CD14-positive monocyte (primary cell): ENCODE measurements at regions not wholly inside any gene's neighbourhood (a gene's known extent, or its start where the extent isn't known, plus 50 kb on each side); places are given as distances from the start of the nearest gene placed in this dataset.

Experiments used
- DNase-seq, 3 donors: peaks; one replicate each; pipeline ENCODE4 v3.0.0-alpha.2; 2011 to 2022
- H2AFZ ChIP-seq: 2 replicates; pipeline ENCODE4 v1.6.0; 2012; ENCODE audit warnings: mild to moderate bottlenecking, low read depth, low read length, inconsistent platforms; ENCODE audit not compliant: insufficient read depth, poor library complexity, severe bottlenecking
- H3K27ac ChIP-seq, 2 donors: 1 replicate in 1 of 2; 2 replicates in 1 of 2; pipeline ENCODE4 v1.5.1; 2012 to 2013; ENCODE audit warnings: low read length in 2 of 2, control low read depth in 1 of 2, inconsistent platforms in 1 of 2, low read depth in 1 of 2, mild to moderate bottlenecking in 1 of 2
- H3K27me3 ChIP-seq, 2 donors: one replicate each; pipeline versions ENCODE4 v1.6.0 to v1.6.1; 2011 to 2013; ENCODE audit warnings: low read length in 2 of 2; ENCODE audit not compliant: control insufficient read depth in 2 of 2, insufficient read depth in 2 of 2
- H3K36me3 ChIP-seq, 2 donors: replicated peaks in 1 of 2; 1 replicate in 1 of 2; 2 replicates in 1 of 2; pipeline versions ENCODE4 v1.5.1 to v1.6.1; 2012 to 2013; ENCODE audit warnings: low read length in 2 of 2, control low read depth in 1 of 2, inconsistent platforms in 1 of 2, mild to moderate bottlenecking in 1 of 2; ENCODE audit not compliant: insufficient read depth in 2 of 2, control insufficient read depth in 1 of 2
- H3K4me1 ChIP-seq, 2 donors: 1 replicate in 1 of 2; 2 replicates in 1 of 2; pipeline versions ENCODE4 v1.5.1 to v1.6.1; 2012 to 2013; ENCODE audit warnings: low read length in 2 of 2, control low read depth in 1 of 2, inconsistent platforms in 1 of 2, mild to moderate bottlenecking in 1 of 2, moderate library complexity in 1 of 2; ENCODE audit not compliant: insufficient read depth in 2 of 2, control insufficient read depth in 1 of 2
- H3K4me2 ChIP-seq: replicated peaks from 2 replicates; pipeline ENCODE3; 2012; ENCODE audit warnings: low read length, moderate library complexity, mild to moderate bottlenecking; ENCODE audit not compliant: poor library complexity, severe bottlenecking; ENCODE audit errors: extremely low read depth
- H3K4me3 ChIP-seq, 3 experiments: fragments of 200-600 bp in 1 of 3; sonication (generic) in 1 of 3; replicated peaks in 1 of 3; 1 replicate in 2 of 3; 2 replicates in 1 of 3; pipeline ENCODE4 v1.5.1; 2011 to 2013; ENCODE audit warnings: low read length in 3 of 3, mild to moderate bottlenecking in 3 of 3, control low read depth in 2 of 3, low read depth in 2 of 3, inconsistent platforms in 1 of 3, moderate library complexity in 1 of 3
- H3K79me2 ChIP-seq: 2 replicates; pipeline ENCODE4 v1.6.0; 2012; ENCODE audit warnings: mild to moderate bottlenecking, control low read depth, inconsistent platforms, low read length, moderate library complexity; ENCODE audit not compliant: insufficient read depth
- H3K9ac ChIP-seq: 2 replicates; pipeline ENCODE4 v1.6.0; 2017; ENCODE audit warnings: low read length, mild to moderate bottlenecking; ENCODE audit not compliant: insufficient read depth, poor library complexity, severe bottlenecking
- H3K9me3 ChIP-seq, 2 donors: replicated peaks in 1 of 2; 1 replicate in 1 of 2; 2 replicates in 1 of 2; pipeline versions ENCODE4 v1.5.1 to v1.6.1; 2012 to 2013; ENCODE audit warnings: low read length in 2 of 2, control low read depth in 1 of 2; ENCODE audit not compliant: control insufficient read depth in 1 of 2, insufficient read depth in 1 of 2
- H4K20me1 ChIP-seq: 2 replicates; pipeline ENCODE4 v1.6.0; 2012; ENCODE audit warnings: mild to moderate bottlenecking, low read length, control low read depth, moderate library complexity; ENCODE audit not compliant: insufficient read depth
- H3K27ac Mint-ChIP-seq, 7 donors: one replicate each; pipeline ENCODE4 v1.8.0; 2020; ENCODE audit warnings: mild to moderate bottlenecking in 7 of 7, mixed read lengths in 7 of 7, moderate library complexity in 6 of 7, inconsistent platforms in 2 of 7
- H3K27me3 Mint-ChIP-seq, 3 donors: one replicate each; pipeline ENCODE4 v1.8.0; 2021 to 2022; ENCODE audit warnings: low read depth in 3 of 3, mild to moderate bottlenecking in 3 of 3, mixed read lengths in 3 of 3, moderate library complexity in 3 of 3, inconsistent platforms in 1 of 3
- H3K36me3 Mint-ChIP-seq, 2 donors: one replicate each; pipeline ENCODE4 v1.8.0; 2020; ENCODE audit warnings: mixed read lengths in 2 of 2, inconsistent platforms in 1 of 2, mild to moderate bottlenecking in 1 of 2
- H3K4me1 Mint-ChIP-seq: one replicate; pipeline ENCODE4 v1.8.0; 2020; ENCODE audit warnings: mild to moderate bottlenecking, mixed read lengths
- H3K4me3 Mint-ChIP-seq, 2 donors: one replicate each; pipeline ENCODE4 v1.8.0; 2020; ENCODE audit warnings: mild to moderate bottlenecking in 2 of 2, mixed read lengths in 2 of 2, moderate library complexity in 1 of 2
- H3K9me3 Mint-ChIP-seq, 7 donors: one replicate each; pipeline ENCODE4 v1.8.0; 2020 to 2022; ENCODE audit warnings: mixed read lengths in 7 of 7, mild to moderate bottlenecking in 6 of 7, moderate library complexity in 6 of 7, inconsistent platforms in 2 of 7
- WGBS: methylation state at CpG from one replicate; pipeline ENCODE4 v1.1.5; 2013; ENCODE audit warnings: missing lambda C conversion rate; ENCODE audit not compliant: insufficient coverage; 5-methylcytosine and 5-hydroxymethylcytosine counted together
- intact Hi-C, 2 donors: fragments of 100-400 bp; cut with micrococcal nuclease; formaldehyde crosslinking; loops; one replicate each; pipeline versions ENCODE4 v1.15.0 to v1.15.1; 2023
- TF ChIP-seq, protein P1 (sequence below): fragments of 200-600 bp; IDR thresholded peaks from one replicate; pipeline ENCODE4 v1.8.0; 2022; ENCODE audit warnings: antibody characterized with exemption, mild to moderate bottlenecking

- Histone ChIP-seq H3K4me3 (no peak overlapping the region), H4K20me1 (no peaks in the 10 kb centered on the region), H3K27ac (no peak overlapping the region), H3K9me3 (no peaks in the 10 kb centered on the region), H3K79me2 (no peaks in the 10 kb centered on the region), H3K27me3 (no peaks in the 10 kb centered on the region), H3K36me3 (no peaks in the 10 kb centered on the region), H3K9ac (no peak overlapping the region), H3K4me1 (no peaks in the 10 kb centered on the region), H3K4me2 (no peak overlapping the region), H2AFZ (no peak overlapping the region)
- no peak for DNase-seq
- H3K27me3 Mint-ChIP-seq: no peaks in the 10 kb centered on the region
- no peak overlapping the region for H3K4me3 Mint-ChIP-seq
- H3K36me3 Mint-ChIP-seq: no peaks in the 10 kb centered on the region
- no peak overlapping the region for H3K27ac Mint-ChIP-seq
- 100% methylated on average over 2 of the region's 2 CpGs for WGBS
- no peaks in the 10 kb centered on the region for H3K4me1 Mint-ChIP-seq
- intact Hi-C loops: no loop called here
- TF ChIP-seq, protein P1, sequence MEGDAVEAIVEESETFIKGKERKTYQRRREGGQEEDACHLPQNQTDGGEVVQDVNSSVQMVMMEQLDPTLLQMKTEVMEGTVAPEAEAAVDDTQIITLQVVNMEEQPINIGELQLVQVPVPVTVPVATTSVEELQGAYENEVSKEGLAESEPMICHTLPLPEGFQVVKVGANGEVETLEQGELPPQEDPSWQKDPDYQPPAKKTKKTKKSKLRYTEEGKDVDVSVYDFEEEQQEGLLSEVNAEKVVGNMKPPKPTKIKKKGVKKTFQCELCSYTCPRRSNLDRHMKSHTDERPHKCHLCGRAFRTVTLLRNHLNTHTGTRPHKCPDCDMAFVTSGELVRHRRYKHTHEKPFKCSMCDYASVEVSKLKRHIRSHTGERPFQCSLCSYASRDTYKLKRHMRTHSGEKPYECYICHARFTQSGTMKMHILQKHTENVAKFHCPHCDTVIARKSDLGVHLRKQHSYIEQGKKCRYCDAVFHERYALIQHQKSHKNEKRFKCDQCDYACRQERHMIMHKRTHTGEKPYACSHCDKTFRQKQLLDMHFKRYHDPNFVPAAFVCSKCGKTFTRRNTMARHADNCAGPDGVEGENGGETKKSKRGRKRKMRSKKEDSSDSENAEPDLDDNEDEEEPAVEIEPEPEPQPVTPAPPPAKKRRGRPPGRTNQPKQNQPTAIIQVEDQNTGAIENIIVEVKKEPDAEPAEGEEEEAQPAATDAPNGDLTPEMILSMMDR: no peak
- peaks cover 0 to 14% (median 1%) of the 10 kb centered on the region in 7 donors for H3K9me3 Mint-ChIP-seq
Observed at GRCh38 chr16:64715624-64716023, 406.2 kb downstream of the CDH11 start.

GRCh38 chr16:64712026-64712425, 409.8 kb downstream of the CDH11 start:
- peaks cover 0 to 13% (median 3%) of the 10 kb centered on the region in 7 donors for H3K9me3 Mint-ChIP-seq
- peaks cover 0 to 4% of the 10 kb centered on the region in 2 donors for H3K9me3 ChIP-seq

More at GRCh38 chr16:64712026-64712425, 409.8 kb downstream of the CDH11 start:
- no peak overlapping the region for H3K27ac ChIP-seq
- no peaks in the 10 kb centered on the region for H3K4me1 Mint-ChIP-seq
- H3K36me3 ChIP-seq: no peaks in the 10 kb centered on the region
- intact Hi-C loops: no loop called here
- H3K79me2 ChIP-seq: no peaks in the 10 kb centered on the region
- no peaks in the 10 kb centered on the region for H3K27me3 Mint-ChIP-seq
- H3K4me1 ChIP-seq: no peaks in the 10 kb centered on the region
- no peaks in the 10 kb centered on the region for H4K20me1 ChIP-seq
- DNase-seq: no peak
- no peak overlapping the region for H3K27ac Mint-ChIP-seq
- H2AFZ ChIP-seq: no peak overlapping the region
- WGBS: 86% methylated on average over 1 of the region's 3 CpGs
- H3K36me3 Mint-ChIP-seq: no peaks in the 10 kb centered on the region
- H3K4me3 ChIP-seq: no peak overlapping the region
- no peak overlapping the region for H3K9ac ChIP-seq
- TF ChIP-seq, protein P1: no peak
- H3K4me2 ChIP-seq: no peak overlapping the region
- no peaks in the 10 kb centered on the region for H3K27me3 ChIP-seq
- H3K4me3 Mint-ChIP-seq: no peak overlapping the region
